Astrocyte (in vitro differentiated cells and primary cell): ENCODE measurements at regions not wholly inside any gene's neighbourhood (a gene's known extent, or its start where the extent isn't known, plus 50 kb on each side); places are given as distances from the start of the nearest gene placed in this dataset.

Source experiments
- DNase-seq: peaks from one replicate; pipeline ENCODE4 v3.0.0-alpha.2; 2010; ENCODE audit warnings: low read depth
- FAIRE-seq: peaks from 2 replicates; lab custom pipeline; 2011; peaks lifted over from hg19 to GRCh38; lab: Jason Lieb, UNC
- H2AFZ ChIP-seq: 2 replicates; pipeline ENCODE4 v1.6.0; 2012; ENCODE audit warnings: low read depth, low read length, inconsistent platforms
- H3K27ac ChIP-seq: 2 replicates; pipeline ENCODE4 v1.5.1; 2011; ENCODE audit warnings: low read depth, low read length, inconsistent platforms
- H3K27me3 ChIP-seq: 2 replicates; pipeline ENCODE4 v1.6.0; 2011; ENCODE audit warnings: low read length, inconsistent platforms; ENCODE audit not compliant: insufficient read depth
- H3K36me3 ChIP-seq: 2 replicates; pipeline ENCODE4 v1.5.1; 2011; ENCODE audit warnings: low read length, inconsistent platforms; ENCODE audit not compliant: insufficient read depth
- H3K4me1 ChIP-seq: 2 replicates; pipeline ENCODE4 v1.5.1; 2011; ENCODE audit warnings: low read length, inconsistent platforms; ENCODE audit not compliant: insufficient read depth
- H3K4me2 ChIP-seq: 2 replicates; pipeline ENCODE4 v1.6.0; 2012; ENCODE audit warnings: low read length, inconsistent platforms
- H3K4me3 ChIP-seq: 2 replicates; pipeline ENCODE4 v1.5.1; 2011; ENCODE audit warnings: low read depth, mild to moderate bottlenecking, low read length, inconsistent platforms; ENCODE audit not compliant: insufficient read depth
- H3K79me2 ChIP-seq: 2 replicates; pipeline ENCODE4 v1.6.0; 2012; ENCODE audit warnings: mild to moderate bottlenecking, low read length, inconsistent platforms; ENCODE audit not compliant: insufficient read depth
- H3K9ac ChIP-seq: 2 replicates; pipeline ENCODE4 v1.6.0; 2012; ENCODE audit warnings: mild to moderate bottlenecking, low read length, inconsistent platforms
- H3K9me3 ChIP-seq: 2 replicates; pipeline ENCODE4 v1.5.1; 2012; ENCODE audit warnings: low read depth, mild to moderate bottlenecking, low read length, inconsistent platforms; ENCODE audit not compliant: insufficient read depth
- H4K20me1 ChIP-seq: 2 replicates; pipeline ENCODE4 v1.6.0; 2012; ENCODE audit warnings: low read length, inconsistent platforms; ENCODE audit not compliant: insufficient read depth
- H3K27ac Mint-ChIP-seq: one replicate; pipeline ENCODE4 v1.8.0; 2021; ENCODE audit warnings: mild to moderate bottlenecking, mixed read lengths; ENCODE audit not compliant: unreplicated experiment
- H3K27me3 Mint-ChIP-seq: one replicate; pipeline ENCODE4 v1.8.0; 2021; ENCODE audit warnings: low read depth, mixed read lengths; ENCODE audit not compliant: unreplicated experiment
- H3K36me3 Mint-ChIP-seq: one replicate; pipeline ENCODE4 v1.8.0; 2021; ENCODE audit warnings: low read depth, mixed read lengths; ENCODE audit not compliant: unreplicated experiment
- H3K4me1 Mint-ChIP-seq: one replicate; pipeline ENCODE4 v1.8.0; 2021; ENCODE audit warnings: low read depth, mixed read lengths; ENCODE audit not compliant: unreplicated experiment
- H3K4me3 Mint-ChIP-seq: one replicate; pipeline ENCODE4 v1.8.0; 2021; ENCODE audit warnings: mild to moderate bottlenecking, moderate library complexity, mixed read lengths; ENCODE audit not compliant: unreplicated experiment
- H3K9me3 Mint-ChIP-seq: one replicate; pipeline ENCODE4 v1.8.0; 2021; ENCODE audit warnings: mild to moderate bottlenecking, mixed read lengths; ENCODE audit not compliant: unreplicated experiment
- EZH2 ChIP-seq: IDR thresholded peaks from 2 replicates; pipeline ENCODE4 v1.6.1; 2012; ENCODE audit warnings: mild to moderate bottlenecking, low read length, inconsistent platforms; ENCODE audit not compliant: insufficient read depth
- TF ChIP-seq, protein P1 (sequence below): IDR thresholded peaks from 2 replicates; pipeline ENCODE4 v1.5.1; 2011; ENCODE audit warnings: low read depth, mild to moderate bottlenecking, inconsistent platforms, low read length, moderate library complexity; ENCODE audit not compliant: insufficient read depth

DNA sequence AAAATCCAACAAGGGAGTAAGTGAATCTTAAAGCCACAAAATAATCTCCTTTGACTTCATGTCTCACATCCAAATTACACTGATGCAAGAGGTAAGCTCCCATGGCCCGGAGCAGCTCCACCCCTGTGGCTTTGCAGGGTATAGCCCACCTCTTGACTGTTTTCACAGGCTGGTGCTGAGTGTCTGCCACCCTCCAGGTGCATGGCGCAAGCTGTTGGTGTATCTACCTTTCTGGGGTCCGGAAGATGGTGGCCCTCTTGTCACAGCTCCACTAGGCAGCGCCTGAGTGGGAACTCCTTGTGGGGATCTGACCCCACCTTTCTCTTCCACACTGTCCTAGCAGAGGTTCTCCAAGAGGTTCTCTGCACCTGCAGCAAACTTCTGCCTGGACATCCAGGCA lies 1051.1 kb upstream of the CDH6 start:
- Histone ChIP-seq H4K20me1 (no peaks in the 10 kb centered on the region), H2AFZ (no peak overlapping the region), H3K79me2 (no peaks in the 10 kb centered on the region), H3K9ac (no peak overlapping the region), H3K36me3 (no peaks in the 10 kb centered on the region), H3K27me3 (no peaks in the 10 kb centered on the region), H3K9me3 (no peaks in the 10 kb centered on the region), H3K4me3 (no peak overlapping the region), H3K4me2 (no peak overlapping the region), H3K4me1 (no peaks in the 10 kb centered on the region), H3K27ac (no peak overlapping the region)
- TF ChIP-seq, protein P1, sequence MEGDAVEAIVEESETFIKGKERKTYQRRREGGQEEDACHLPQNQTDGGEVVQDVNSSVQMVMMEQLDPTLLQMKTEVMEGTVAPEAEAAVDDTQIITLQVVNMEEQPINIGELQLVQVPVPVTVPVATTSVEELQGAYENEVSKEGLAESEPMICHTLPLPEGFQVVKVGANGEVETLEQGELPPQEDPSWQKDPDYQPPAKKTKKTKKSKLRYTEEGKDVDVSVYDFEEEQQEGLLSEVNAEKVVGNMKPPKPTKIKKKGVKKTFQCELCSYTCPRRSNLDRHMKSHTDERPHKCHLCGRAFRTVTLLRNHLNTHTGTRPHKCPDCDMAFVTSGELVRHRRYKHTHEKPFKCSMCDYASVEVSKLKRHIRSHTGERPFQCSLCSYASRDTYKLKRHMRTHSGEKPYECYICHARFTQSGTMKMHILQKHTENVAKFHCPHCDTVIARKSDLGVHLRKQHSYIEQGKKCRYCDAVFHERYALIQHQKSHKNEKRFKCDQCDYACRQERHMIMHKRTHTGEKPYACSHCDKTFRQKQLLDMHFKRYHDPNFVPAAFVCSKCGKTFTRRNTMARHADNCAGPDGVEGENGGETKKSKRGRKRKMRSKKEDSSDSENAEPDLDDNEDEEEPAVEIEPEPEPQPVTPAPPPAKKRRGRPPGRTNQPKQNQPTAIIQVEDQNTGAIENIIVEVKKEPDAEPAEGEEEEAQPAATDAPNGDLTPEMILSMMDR: no peak
- TF ChIP-seq EZH2: no peak
- H3K9me3 Mint-ChIP-seq: peaks cover 2% of the 10 kb centered on the region
- FAIRE-seq (no peak), DNase-seq (no peak)
- no peaks in the 10 kb centered on the region for H3K36me3 Mint-ChIP-seq
- no peaks in the 10 kb centered on the region for H3K27me3 Mint-ChIP-seq
- H3K4me1 Mint-ChIP-seq: no peaks in the 10 kb centered on the region
- no peak overlapping the region for H3K4me3 Mint-ChIP-seq
- H3K27ac Mint-ChIP-seq: no peak overlapping the region

DNA sequence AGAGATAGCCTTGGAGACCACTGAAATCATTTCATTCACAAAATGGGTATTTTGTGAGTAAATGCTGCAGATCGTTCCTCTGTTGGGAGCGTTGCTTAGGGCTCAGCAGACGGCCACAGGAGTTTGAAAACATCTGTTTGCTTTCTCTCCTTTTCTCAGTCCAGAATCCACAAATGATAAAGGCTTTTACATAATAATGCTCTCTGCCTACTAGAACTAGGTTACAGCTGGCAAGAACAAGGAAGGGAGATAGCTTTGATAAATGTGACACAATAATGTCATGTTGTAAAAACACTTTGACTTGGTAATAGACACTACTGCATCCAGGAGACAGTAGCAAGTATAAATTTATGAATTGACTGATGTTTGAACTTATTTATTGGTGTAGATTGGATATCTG lies 1072.4 kb upstream of the CDH6 start:
- no peak overlapping the region for H3K4me2 ChIP-seq
- H3K27ac ChIP-seq: no peak overlapping the region
- Mint-ChIP-seq H3K27ac (no peak overlapping the region), H3K4me1 (no peaks in the 10 kb centered on the region), H3K27me3 (no peaks in the 10 kb centered on the region), H3K36me3 (no peaks in the 10 kb centered on the region), H3K4me3 (no peak overlapping the region), H3K9me3 (no peaks in the 10 kb centered on the region)
- no peaks in the 10 kb centered on the region for H3K9me3 ChIP-seq
- no peak overlapping the region for H3K9ac ChIP-seq
- H4K20me1 ChIP-seq: no peaks in the 10 kb centered on the region
- H2AFZ ChIP-seq: no peak overlapping the region
- no peaks in the 10 kb centered on the region for H3K27me3 ChIP-seq
- no peak overlapping the region for H3K4me3 ChIP-seq
- no peak for FAIRE-seq
- H3K79me2 ChIP-seq: no peaks in the 10 kb centered on the region
- H3K4me1 ChIP-seq: no peaks in the 10 kb centered on the region
- no peaks in the 10 kb centered on the region for H3K36me3 ChIP-seq
- TF ChIP-seq, protein P1: no peak
- no peak for TF ChIP-seq EZH2
- no peak for DNase-seq

DNA sequence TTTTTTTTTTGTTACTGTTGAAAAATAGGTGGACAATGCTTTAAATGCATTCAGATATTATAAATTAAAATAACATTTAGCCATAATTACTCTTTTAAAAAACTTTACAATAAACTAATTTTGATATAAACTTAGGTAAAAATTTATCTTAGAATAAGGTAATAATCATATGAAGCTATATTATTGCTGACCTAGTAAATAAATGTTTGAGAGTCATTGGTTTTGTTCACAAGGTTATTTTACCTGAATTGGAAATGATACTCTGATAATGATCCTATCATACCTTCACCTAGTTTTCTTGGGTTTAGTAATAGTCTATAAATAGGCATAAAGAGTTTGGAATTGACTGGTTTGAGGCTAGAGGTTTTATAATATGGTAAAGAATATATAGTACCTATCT lies 1076.4 kb upstream of the CDH6 start:
- FAIRE-seq (no peak), DNase-seq (no peak)
- Histone ChIP-seq H2AFZ (no peak overlapping the region), H4K20me1 (no peaks in the 10 kb centered on the region), H3K4me1 (no peaks in the 10 kb centered on the region), H3K4me3 (no peak overlapping the region), H3K79me2 (no peaks in the 10 kb centered on the region), H3K9me3 (no peaks in the 10 kb centered on the region), H3K27ac (no peak overlapping the region), H3K4me2 (no peak overlapping the region), H3K27me3 (no peaks in the 10 kb centered on the region), H3K9ac (no peak overlapping the region), H3K36me3 (no peaks in the 10 kb centered on the region)
- no peaks in the 10 kb centered on the region for H3K36me3 Mint-ChIP-seq
- H3K4me3 Mint-ChIP-seq: no peak overlapping the region
- H3K4me1 Mint-ChIP-seq: peaks cover 4% of the 10 kb centered on the region
- H3K27me3 Mint-ChIP-seq: no peaks in the 10 kb centered on the region
- H3K27ac Mint-ChIP-seq: no peak overlapping the region
- H3K9me3 Mint-ChIP-seq: no peaks in the 10 kb centered on the region
- TF ChIP-seq EZH2: no peak
- TF ChIP-seq, protein P1: no peak
